Heart right ventricle (tissue), 16 donors: ENCODE measurements at regions not wholly inside any gene's neighbourhood (a gene's known extent, or its start where the extent isn't known, plus 50 kb on each side); places are given as distances from the start of the nearest gene placed in this dataset.

Experiments used
- ATAC-seq, 8 donors: fragments of 200-7000 bp; cut with Tn5 transposase; one replicate each; pipeline ENCODE4 v1.9.1; 2020; ENCODE audit warnings: mild to moderate bottlenecking in 8 of 8, moderate library complexity in 8 of 8, moderate number of reproducible peaks in 1 of 8
- DNase-seq, 2 donors: peaks; one replicate each; pipeline ENCODE4 v3.0.0-alpha.2; 2020
- H3K27ac ChIP-seq, 10 donors: fragments of 200-600 bp; sonication (generic) in 2 of 10; one replicate each; pipeline versions ENCODE4 v1.5.0 to v1.8.0; 2020 to 2022; ENCODE audit warnings: mild to moderate bottlenecking in 3 of 10
- H3K27me3 ChIP-seq, 7 donors: fragments of 200-600 bp; one replicate each; pipeline ENCODE4 v1.8.0; 2021 to 2022; ENCODE audit warnings: mild to moderate bottlenecking in 2 of 7
- H3K36me3 ChIP-seq, 9 donors: fragments of 200-600 bp; sonication (generic) in 1 of 9; one replicate each; pipeline versions ENCODE4 v1.5.0 to v1.8.0; 2020 to 2022; ENCODE audit warnings: mild to moderate bottlenecking in 2 of 9
- H3K4me1 ChIP-seq, 9 donors: fragments of 200-600 bp; sonication (generic) in 1 of 9; one replicate each; pipeline versions ENCODE4 v1.5.0 to v1.8.0; 2020 to 2022; ENCODE audit warnings: mild to moderate bottlenecking in 4 of 9
- H3K4me3 ChIP-seq, 10 donors: fragments of 200-600 bp; sonication (generic) in 2 of 10; one replicate each; pipeline versions ENCODE4 v1.5.0 to v1.8.0; 2020 to 2022; ENCODE audit warnings: mild to moderate bottlenecking in 7 of 10, moderate library complexity in 2 of 10
- H3K9me3 ChIP-seq, 11 donors: fragments of 200-600 bp in 10 of 11; sonication (generic) in 2 of 11; one replicate each; pipeline versions ENCODE4 v1.5.0 to v1.8.0; 2013 to 2022; ENCODE audit warnings: mild to moderate bottlenecking in 2 of 11, control low read depth in 1 of 11, moderate library complexity in 1 of 11
- CTCF ChIP-seq, 9 donors: fragments of 200-600 bp; sonication (generic) in 2 of 9; IDR thresholded peaks; one replicate each; pipeline versions ENCODE4 v1.5.0 to v1.8.0; 2021 to 2022; ENCODE audit warnings: antibody characterized with exemption in 9 of 9, mild to moderate bottlenecking in 5 of 9, moderate library complexity in 1 of 9
- WGBS, 2 donors: extraction: QIAGEN DNeasy Blood & Tissue Kit; methylation state at CpG; one replicate each; pipeline ENCODE4 v1.1.7; 2013; ENCODE audit warnings: inconsistent platforms in 1 of 2; 5-methylcytosine and 5-hydroxymethylcytosine counted together
- intact Hi-C, 10 donors: fragments of 100-400 bp; cut with DNase I; formaldehyde crosslinking; loops; one replicate each; pipeline versions ENCODE4 v1.11.1 to v1.14.2; 2022
- donor health status: Arrhythmogenic right ventricular cardiomyopathy.
- donor health status: ischemic (EF 13 %, LVEDD 7.1; RV severe dilation, severe dysfunction).
- donor health status: healthy with polysubstance abuse.
- donor health status: DM: no; HTN: yes; CAD: no.
- donor health status: DM: no; HTN: no; CAD: no.
- donor health status: ischemic (EF 25% LVEDD 6.9; RV normal size, moderate dysfunction).
- donor health status: ischemic (EF 25% LVEDD 5.7; RV mildly dilated, moderate dysfunction).
- donor health status: healthy.
- donor health status: DM: yes; HTN: yes; CAD: no.
- donor health status: Ischemic cardiomyopathy.
- donor health status: ischemic (EF 35%, LVEDD 5.7; RV mildly dilated, moderate dysfunction).
- donor health status: nonischemic (EF 11% LVEDD 7.7; RV severe dilation, severe dysfunction).
- donor health status: DM: yes; HTN: yes; CAD: no.
- donor health status: PGD.
- donor health status: ischemic (EF 29% LVEDD 5.4; RV normal size, mild dysfunction).
- donor health status: nonischemic (EF 23%, LVEDD 6.1; RV moderate dilation, normal function).

- TF ChIP-seq CTCF (IDR thresholded peaks at IDR 0.05) = no peak
- DNase-seq (no peak), ATAC-seq (no peak)
- Histone ChIP-seq H3K36me3 (no peaks in the 10 kb centered on the region), H3K4me3 (no peak overlapping the region), H3K27me3 (no peaks in the 10 kb centered on the region), H3K4me1 (no peaks in the 10 kb centered on the region), H3K27ac (no peak overlapping the region), H3K9me3 (peaks cover 0 to 8% (median 0%) of the 10 kb centered on the region in 11 donors)
- intact Hi-C loops = no loop called here
- WGBS, 2 donors = 71 to 90% methylated on average over 1 of the region's 1 CpG
Observed at GRCh38 chr14:98312006-98312405, 960.0 kb downstream of the BCL11B start.

GRCh38 chr14:98321841-98322240 lies 950.2 kb downstream of the BCL11B start:
- Histone ChIP-seq H3K27me3 (no peaks in the 10 kb centered on the region), H3K9me3 (peaks cover 0 to 43% (median 4%) of the 10 kb centered on the region in 11 donors), H3K36me3 (no peaks in the 10 kb centered on the region), H3K27ac (no peak overlapping the region), H3K4me3 (no peak overlapping the region), H3K4me1 (no peaks in the 10 kb centered on the region)
- 63 to 66% methylated on average over 3 of the region's 3 CpGs for WGBS, 2 donors
- intact Hi-C loops = no loop called here
- DNase-seq = no peak
- ATAC-seq = no peak
- no peak for TF ChIP-seq CTCF (IDR thresholded peaks at IDR 0.05)

GRCh38 chr14:98323836-98324235 lies 948.2 kb downstream of the BCL11B start:
- Histone ChIP-seq H3K27ac (no peak overlapping the region), H3K27me3 (no peaks in the 10 kb centered on the region), H3K4me3 (no peak overlapping the region), H3K36me3 (no peaks in the 10 kb centered on the region), H3K4me1 (no peaks in the 10 kb centered on the region), H3K9me3 (peaks cover 0 to 24% (median 4%) of the 10 kb centered on the region in 11 donors)
- no peak for ATAC-seq
- intact Hi-C loops = no loop called here
- DNase-seq = no peak
- WGBS, 2 donors = 84 to 91% methylated on average over 2 of the region's 2 CpGs
- TF ChIP-seq CTCF (IDR thresholded peaks at IDR 0.05) = no peak

GRCh38 chr14:98325761-98326160 lies 946.2 kb downstream of the BCL11B start:
- no peaks in the 10 kb centered on the region for H3K4me1 ChIP-seq
- no peak for TF ChIP-seq CTCF (IDR thresholded peaks at IDR 0.05)
- peaks cover 0 to 7% (median 0%) of the 10 kb centered on the region in 11 donors for H3K9me3 ChIP-seq
- no peak for DNase-seq
- H3K27me3 ChIP-seq = no peaks in the 10 kb centered on the region
- no peak overlapping the region for H3K4me3 ChIP-seq
- no peak overlapping the region for H3K27ac ChIP-seq
- no peak for ATAC-seq
- H3K36me3 ChIP-seq = no peaks in the 10 kb centered on the region
- intact Hi-C loops = no loop called here
- WGBS, 2 donors = 85 to 93% methylated on average over 1 of the region's 1 CpG
